ENCODE measurements at regions not wholly inside any gene's neighbourhood (a gene's known extent, or its start where the extent isn't known, plus 50 kb on each side); places are given as distances from the start of the nearest gene placed in this dataset.

- H3K27me3 ChIP-seq (ENCODE audit: control insufficient read depth, insufficient read depth, low read length), result no peaks in the 10 kb centered on the region
- no peak overlapping the region for H2AFZ ChIP-seq (replicated peaks; ENCODE audit: low read length, poor library complexity)
- no peak overlapping the region for H3K27ac ChIP-seq (ENCODE audit: insufficient read depth, low read length)
- POLR2A ChIA-PET (ENCODE audit: unreplicated experiment), result no interaction called here
- H2BK20ac ChIP-seq (ENCODE audit: low read depth, low read length), result no peak overlapping the region
- H4K91ac ChIP-seq (ENCODE audit: insufficient read depth, low read depth, low read length), result no peak overlapping the region
- no peak overlapping the region for H4K5ac ChIP-seq (ENCODE audit: low read depth, low read length)
- H3K4me1 ChIP-seq (ENCODE audit: control insufficient read depth, insufficient read depth, low read length), result no peaks in the 10 kb centered on the region
- H2BK5ac ChIP-seq (ENCODE audit: low read depth, low read length, poor library complexity, severe bottlenecking), result no peak overlapping the region
- dilution Hi-C loops (cut with HindIII; ENCODE audit: low sequenced_read_pairs, unreplicated experiment), result no loop called here
- CTCF ChIA-PET, result no interaction called here
- WGBS, 2 experiments (ENCODE audit: extremely low coverage in 2 of 2, insufficient read length in 1 of 2), result no CpG with 5 or more reads among the region's 1 CpG
- H2AK9ac ChIP-seq (replicated peaks; ENCODE audit: low read depth, low read length, poor library complexity), result no peak overlapping the region
- H3K79me1 ChIP-seq (ENCODE audit: low read depth in 1 of 2, low read length in 2 of 2), result no peaks in the 10 kb centered on the region
- H3K14ac ChIP-seq (replicated peaks; ENCODE audit: low read depth, low read length), result no peak overlapping the region
- no peaks in the 10 kb centered on the region for H3K9me1 ChIP-seq (ENCODE audit: insufficient read depth, low read length)
- H3K56ac ChIP-seq (ENCODE audit: extremely low read depth, insufficient read depth, low read length), result no peak overlapping the region
- TF ChIP-seq MAFK (IDR thresholded peaks at IDR 0.05; ENCODE audit: low read depth, low read length), result peak; percentile 76
- TF ChIP-seq RCOR1 (IDR thresholded peaks at IDR 0.05; ENCODE audit: insufficient replicate concordance, low read length), result no peak
- no peak overlapping the region for H3K18ac ChIP-seq (ENCODE audit: low read depth, low read length)
- no TSS peak for BruUV-seq (replicated peaks)
- ATAC-seq (ENCODE audit: low read depth) (no peak), DNase-seq (no peak)
- H2BK120ac ChIP-seq (ENCODE audit: low read depth, low read length), result no peak overlapping the region
- H2BK15ac ChIP-seq (ENCODE audit: low read depth, low read length), result no peak overlapping the region
- in situ Hi-C loops (cut with MboI; ENCODE audit: low sequenced_read_pairs), result no loop called here
- no peaks in the 10 kb centered on the region for H3K36me3 ChIP-seq (ENCODE audit: control insufficient read depth, insufficient read depth, low read length)
- H3K4me2 ChIP-seq (ENCODE audit: low read depth, low read length), result no peak overlapping the region
- no peak overlapping the region for H4K8ac ChIP-seq (ENCODE audit: low read depth in 2 of 2, low read length in 2 of 2)
- no peak overlapping the region for H3K23ac ChIP-seq (ENCODE audit: low read depth, low read length)
- intact Hi-C loops (cut with micrococcal nuclease), result no loop called here
- H3K4me3 ChIP-seq (ENCODE audit: insufficient read depth, low read depth, low read length), result no peak overlapping the region
- no peak overlapping the region for H2AK5ac ChIP-seq (ENCODE audit: low read depth, low read length)
- no peaks in the 10 kb centered on the region for H4K20me1 ChIP-seq (ENCODE audit: insufficient read depth, low read length)
- H3K9ac ChIP-seq (ENCODE audit: low read depth, low read length), result no peak overlapping the region
- H3K4ac ChIP-seq (ENCODE audit: low read depth, low read length), result no peak overlapping the region
- H3K9me3 ChIP-seq (ENCODE audit: control insufficient read depth, insufficient read depth, low read length), result no peaks in the 10 kb centered on the region
Observed at GRCh38 chr13:105414639-105415038, 1120.8 kb downstream of the EFNB2 start.

Measured in IMR-90 (cell line).